NCI-H524 (cell line): ENCODE measurements at regions not wholly inside any gene's neighbourhood (a gene's known extent, or its start where the extent isn't known, plus 50 kb on each side); places are given as distances from the start of the nearest gene placed in this dataset.
A peak's percentile ranks its signal among the peaks of the same experiment; 100 is the strongest.
"Not testable (repeated sequence)": the region's sequence is repeated elsewhere in the genome, so short reads cannot be mapped to it uniquely, and the experiment has no call there.

Source experiments
- DNase-seq, 2 experiments: peaks; one replicate each; lab custom pipeline; 2025; lab: John Stamatoyannopoulos, UW

DNA sequence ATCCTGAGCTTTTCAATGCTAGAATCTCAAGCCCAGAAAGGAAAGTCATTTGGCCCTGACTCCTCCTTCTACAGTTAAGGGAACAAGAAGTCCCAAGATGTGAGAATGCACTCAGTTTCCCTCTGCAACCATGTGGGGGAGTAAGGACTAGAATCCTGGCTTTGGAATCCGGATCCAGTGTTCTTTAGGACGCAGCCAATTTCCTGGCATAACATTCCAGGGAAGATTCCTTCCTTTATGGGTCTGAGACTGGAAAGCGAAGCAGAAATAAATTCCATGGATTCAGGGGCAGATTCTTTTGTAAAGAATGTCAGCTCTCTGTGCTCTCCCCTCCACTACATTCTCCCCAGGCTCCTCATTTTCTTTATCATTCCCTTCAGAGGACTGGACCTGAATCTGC lies 151.8 kb upstream of the SOX14 start:
- DNase-seq: no peak

- no peak for DNase-seq
Measured at GRCh38 chr3:137615659-137616418, 148.3 kb upstream of the SOX14 start.

GRCh38 chr3:137641879-137642704 lies 122.0 kb upstream of the SOX14 start:
- no peak for DNase-seq

- DNase-seq: no peak
Measured at GRCh38 chr3:137642831-137643230, 121.3 kb upstream of the SOX14 start.

GRCh38 chr3:137647179-137647578 lies 116.9 kb upstream of the SOX14 start:
- no peak for DNase-seq

GRCh38 chr3:137669519-137670060 lies 94.5 kb upstream of the SOX14 start:
- no peak for DNase-seq

DNA sequence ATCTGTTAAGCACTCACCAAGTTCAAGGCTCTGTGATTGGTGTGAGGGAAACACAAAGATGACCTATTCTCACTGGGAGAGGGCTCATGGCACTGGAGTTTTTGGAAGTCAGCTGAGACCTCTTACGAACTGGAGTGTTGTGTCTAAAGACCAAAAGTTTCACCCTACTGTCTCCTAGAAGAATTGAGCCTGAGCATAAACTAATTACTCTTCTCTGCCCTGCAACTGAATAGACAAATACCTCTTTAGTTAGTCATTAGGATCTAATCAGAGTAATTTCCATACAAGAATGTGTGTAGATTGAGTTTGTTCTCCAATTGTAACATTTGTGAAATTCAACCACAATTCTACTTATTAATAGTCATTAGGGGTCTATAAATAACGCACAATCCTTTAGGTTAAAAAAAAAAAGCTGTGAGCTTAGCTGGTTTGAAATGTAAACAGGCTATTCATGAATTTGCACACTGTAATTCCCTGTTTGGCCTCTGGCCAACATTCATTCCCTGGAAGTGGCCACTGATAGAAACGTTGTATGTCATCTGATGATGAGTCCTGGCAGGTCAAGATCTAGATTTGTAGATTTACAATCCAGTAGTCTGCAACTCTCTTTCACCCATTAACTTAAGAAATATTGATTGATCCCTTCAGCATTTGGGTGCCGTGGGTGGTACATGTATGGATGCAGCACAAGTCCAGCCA lies 76.8 kb upstream of the SOX14 start:
- DNase-seq: peak; percentile 8 to 25

DNA sequence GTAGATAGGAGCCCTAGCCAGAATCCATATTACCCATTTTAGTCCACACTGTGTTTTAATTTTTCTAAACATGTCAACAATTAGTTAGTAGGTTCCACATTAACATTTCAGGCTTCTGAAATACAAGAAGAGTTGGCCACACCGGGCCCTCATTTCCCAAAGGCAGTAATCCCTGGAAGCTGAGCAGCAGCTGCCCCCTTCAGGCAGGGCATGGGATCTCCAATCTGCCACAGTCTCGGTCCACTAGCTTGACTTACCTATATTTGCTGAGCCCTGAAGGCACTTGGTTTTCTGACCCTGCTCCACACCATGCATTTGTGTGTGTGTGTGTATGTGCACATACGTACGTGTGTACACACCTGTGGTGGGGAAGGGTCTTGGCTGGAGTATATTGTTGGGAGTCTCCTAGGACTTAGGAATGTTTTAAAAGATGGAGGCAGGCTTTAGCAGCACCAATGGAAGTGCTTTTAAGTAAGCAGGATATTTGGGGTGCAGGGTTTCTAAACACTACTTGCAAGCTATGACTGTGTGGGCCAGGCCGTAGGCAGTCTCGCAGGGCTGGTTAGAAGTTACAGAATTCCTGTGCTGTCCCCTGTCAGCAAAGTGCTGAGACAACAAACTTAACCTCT lies 71.2 kb upstream of the SOX14 start:
- DNase-seq: peak; percentile 25 to 78

GRCh38 chr3:137693791-137694190 lies 70.3 kb upstream of the SOX14 start:
- no peak for DNase-seq

DNA sequence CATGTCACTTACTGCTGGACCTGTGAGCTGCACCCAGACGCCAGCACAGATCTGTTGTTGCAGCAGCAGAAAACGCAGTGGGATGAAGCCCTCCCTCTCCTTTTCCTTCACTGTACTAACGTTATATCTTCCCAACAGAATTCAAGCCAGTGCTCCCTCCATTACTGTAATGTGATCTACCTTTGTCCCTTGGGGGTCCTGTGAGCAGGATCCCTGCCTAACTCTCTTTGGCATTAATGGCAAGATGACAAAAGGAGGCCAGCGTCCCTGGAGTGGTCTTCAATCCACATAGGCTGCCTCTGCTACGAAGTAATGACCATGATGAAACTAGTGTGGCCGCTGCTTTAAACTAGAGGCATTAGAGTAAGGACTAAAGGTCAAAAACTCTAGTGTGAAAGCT lies 69.3 kb upstream of the SOX14 start:
- DNase-seq: no peak

DNA sequence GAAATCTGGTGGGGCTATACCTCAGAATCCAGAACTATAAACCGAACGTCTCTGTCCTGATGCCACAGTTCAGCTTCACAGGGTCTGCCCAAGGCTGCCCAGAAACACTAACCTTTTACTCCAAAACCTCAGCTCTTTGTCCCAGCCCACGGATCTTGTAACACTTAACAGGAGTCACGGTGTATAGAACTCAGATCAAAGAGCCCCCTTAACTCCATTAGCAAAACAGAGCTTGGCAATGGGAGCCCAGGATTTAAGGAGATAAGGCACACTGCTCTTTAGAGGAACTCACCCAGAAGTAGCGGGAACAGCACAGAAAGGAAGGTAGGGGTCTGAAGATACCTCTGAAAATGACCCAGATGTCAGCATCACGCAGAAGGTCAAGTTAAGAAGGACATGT lies 68.8 kb upstream of the SOX14 start:
- DNase-seq: no peak

- DNase-seq: peak in 1 of 2 experiments; percentile 19
Measured at GRCh38 chr3:137709011-137709601, 55.0 kb upstream of the SOX14 start.

DNA sequence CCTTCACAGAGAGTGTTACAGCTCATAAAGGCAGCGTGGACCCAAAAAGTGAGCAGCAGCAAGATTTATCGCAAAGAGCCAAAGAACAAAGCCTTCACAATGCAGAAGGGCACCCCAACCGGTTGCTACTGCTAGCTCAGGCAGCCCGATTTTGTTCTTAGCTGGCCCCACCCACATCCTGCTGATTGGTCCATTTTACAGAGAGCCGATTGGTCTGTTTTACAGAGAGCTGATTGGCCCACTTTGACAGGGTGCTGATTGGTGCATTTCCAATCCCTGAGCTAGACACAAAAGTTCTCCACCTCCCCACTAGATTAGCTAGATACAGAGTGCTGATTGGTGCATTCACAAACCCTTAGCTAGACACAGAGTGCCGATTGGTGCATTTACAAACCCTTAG lies 50.1 kb upstream of the SOX14 start:
- DNase-seq: not testable (repeated sequence)
